Activated B cell treated with CpG ODN at 0.5 μM for 24 hours (primary cell): ENCODE measurements at regions not wholly inside any gene's neighbourhood (a gene's known extent, or its start where the extent isn't known, plus 50 kb on each side); places are given as distances from the start of the nearest gene placed in this dataset.

ENCODE experiments used
- ATAC-seq: fragments of 200-7000 bp; cut with Tn5 transposase; one replicate; pipeline ENCODE4 v1.10.0; 2021; ENCODE audit warnings: low read depth, mild to moderate bottlenecking, moderate library complexity
- CTCF ChIA-PET: fragments of 350-600 bp; sonication (Branson Sonifier 250); formaldehyde crosslinking; loops from one replicate; lab custom pipeline; 2021; ENCODE audit warnings: antibody characterized with exemption; lab: Charles Lee
- POLR2A ChIA-PET: fragments of 350-600 bp; sonication (Branson Sonifier 250); formaldehyde crosslinking; loops from one replicate; lab custom pipeline; 2021; ENCODE audit warnings: antibody characterized with exemption; lab: Charles Lee
- DNase-seq: peaks from one replicate; pipeline ENCODE4 v3.0.0; 2022
- H3K27ac Mint-ChIP-seq: one replicate; pipeline ENCODE4 v1.8.0; 2020; ENCODE audit warnings: mixed read lengths
- H3K27me3 Mint-ChIP-seq: one replicate; pipeline ENCODE4 v1.8.0; 2021; ENCODE audit warnings: mixed read lengths
- H3K36me3 Mint-ChIP-seq: one replicate; pipeline ENCODE4 v1.8.0; 2021; ENCODE audit warnings: low read depth, mixed read lengths
- H3K4me1 Mint-ChIP-seq: one replicate; pipeline ENCODE4 v1.8.0; 2021; ENCODE audit warnings: mixed read lengths
- H3K4me3 Mint-ChIP-seq: one replicate; pipeline ENCODE4 v1.8.0; 2020; ENCODE audit warnings: mild to moderate bottlenecking, mixed read lengths
- H3K9me3 Mint-ChIP-seq: one replicate; pipeline ENCODE4 v1.8.0; 2020; ENCODE audit warnings: mixed read lengths
- CTCF ChIP-seq: fragments of 200-600 bp; IDR thresholded peaks from one replicate; pipeline ENCODE4 v1.8.0; 2022; ENCODE audit warnings: antibody characterized with exemption, mild to moderate bottlenecking
- intact Hi-C: fragments of 100-400 bp; cut with micrococcal nuclease; formaldehyde crosslinking; loops from one replicate; pipeline ENCODE4 v1.15.1; 2024

- no peaks in the 10 kb centered on the region for H3K27me3 Mint-ChIP-seq
- DNase-seq (no peak), ATAC-seq (no peak)
- H3K4me3 Mint-ChIP-seq = no peak overlapping the region
- H3K27ac Mint-ChIP-seq = no peak overlapping the region
- no peaks in the 10 kb centered on the region for H3K36me3 Mint-ChIP-seq
- intact Hi-C loops = no loop called here
- TF ChIP-seq CTCF = no peak
- POLR2A ChIA-PET = no interaction called here
- CTCF ChIA-PET = no interaction called here
- H3K4me1 Mint-ChIP-seq = peaks cover 4% of the 10 kb centered on the region
- no peaks in the 10 kb centered on the region for H3K9me3 Mint-ChIP-seq
These were observed 58.9 kb upstream of the ARHGAP32 start for GRCh38 chr11:129251067-129251466.

GRCh38 chr11:129249923-129250322 lies 57.8 kb upstream of the ARHGAP32 start:
- POLR2A ChIA-PET = no interaction called here
- Mint-ChIP-seq H3K9me3 (no peaks in the 10 kb centered on the region), H3K4me1 (peaks cover 4% of the 10 kb centered on the region), H3K27ac (no peak overlapping the region), H3K36me3 (no peaks in the 10 kb centered on the region), H3K4me3 (no peak overlapping the region), H3K27me3 (no peaks in the 10 kb centered on the region)
- TF ChIP-seq CTCF = no peak
- intact Hi-C loops = no loop called here
- DNase-seq (no peak), ATAC-seq (no peak)
- CTCF ChIA-PET = no interaction called here

- no peak for TF ChIP-seq CTCF
- ChIA-PET POLR2A (no interaction called here), CTCF (no interaction called here)
- Mint-ChIP-seq H3K27ac (no peak overlapping the region), H3K4me3 (no peak overlapping the region), H3K9me3 (no peaks in the 10 kb centered on the region), H3K4me1 (peaks cover 4% of the 10 kb centered on the region), H3K36me3 (no peaks in the 10 kb centered on the region), H3K27me3 (no peaks in the 10 kb centered on the region)
- ATAC-seq (no peak), DNase-seq (no peak)
- intact Hi-C loops = no loop called here
These were observed 57.2 kb upstream of the ARHGAP32 start for GRCh38 chr11:129249351-129249750.

- no peak for TF ChIP-seq CTCF
- CTCF ChIA-PET = no interaction called here
- H3K27ac Mint-ChIP-seq = no peak overlapping the region
- H3K36me3 Mint-ChIP-seq = no peaks in the 10 kb centered on the region
- intact Hi-C loops = no loop called here
- H3K4me3 Mint-ChIP-seq = no peak overlapping the region
- DNase-seq (no peak), ATAC-seq (no peak)
- H3K4me1 Mint-ChIP-seq = peaks cover 4% of the 10 kb centered on the region
- H3K27me3 Mint-ChIP-seq = no peaks in the 10 kb centered on the region
- H3K9me3 Mint-ChIP-seq = no peaks in the 10 kb centered on the region
- POLR2A ChIA-PET = no interaction called here
These were observed 56.5 kb upstream of the ARHGAP32 start for GRCh38 chr11:129248618-129249017.

- Mint-ChIP-seq H3K4me3 (no peak overlapping the region), H3K27me3 (no peaks in the 10 kb centered on the region), H3K36me3 (no peaks in the 10 kb centered on the region), H3K27ac (no peak overlapping the region), H3K4me1 (peaks cover 8% of the 10 kb centered on the region), H3K9me3 (no peaks in the 10 kb centered on the region)
- POLR2A ChIA-PET = no interaction called here
- no peak for DNase-seq
- ATAC-seq = no peak
- intact Hi-C loops = no loop called here
- CTCF ChIA-PET = no interaction called here
- TF ChIP-seq CTCF = no peak
These were observed 55.0 kb upstream of the ARHGAP32 start for GRCh38 chr11:129247135-129247534.
